OCI-LY7 (cell line): ENCODE measurements at regions not wholly inside any gene's neighbourhood (a gene's known extent, or its start where the extent isn't known, plus 50 kb on each side); places are given as distances from the start of the nearest gene placed in this dataset.

Source experiments
- EZH2phosphoT487 ChIP-seq: fragments of 200-600 bp; sonication (generic); IDR thresholded peaks from 2 replicates; pipeline ENCODE4 v1.6.1; 2018; ENCODE audit warnings: low read depth, borderline replicate concordance, mild to moderate bottlenecking, mixed run types, antibody characterized with exemption, low read length, moderate library complexity, mixed read lengths
- TF ChIP-seq, protein P1 (sequence below): fragments of 200-600 bp; sonication (generic); conservative IDR thresholded peaks from 2 replicates; pipeline ENCODE4 v1.5.1; 2014; ENCODE audit warnings: mild to moderate bottlenecking, antibody characterized with exemption, low read length, moderate library complexity, mixed read lengths

- TF ChIP-seq, protein P1, sequence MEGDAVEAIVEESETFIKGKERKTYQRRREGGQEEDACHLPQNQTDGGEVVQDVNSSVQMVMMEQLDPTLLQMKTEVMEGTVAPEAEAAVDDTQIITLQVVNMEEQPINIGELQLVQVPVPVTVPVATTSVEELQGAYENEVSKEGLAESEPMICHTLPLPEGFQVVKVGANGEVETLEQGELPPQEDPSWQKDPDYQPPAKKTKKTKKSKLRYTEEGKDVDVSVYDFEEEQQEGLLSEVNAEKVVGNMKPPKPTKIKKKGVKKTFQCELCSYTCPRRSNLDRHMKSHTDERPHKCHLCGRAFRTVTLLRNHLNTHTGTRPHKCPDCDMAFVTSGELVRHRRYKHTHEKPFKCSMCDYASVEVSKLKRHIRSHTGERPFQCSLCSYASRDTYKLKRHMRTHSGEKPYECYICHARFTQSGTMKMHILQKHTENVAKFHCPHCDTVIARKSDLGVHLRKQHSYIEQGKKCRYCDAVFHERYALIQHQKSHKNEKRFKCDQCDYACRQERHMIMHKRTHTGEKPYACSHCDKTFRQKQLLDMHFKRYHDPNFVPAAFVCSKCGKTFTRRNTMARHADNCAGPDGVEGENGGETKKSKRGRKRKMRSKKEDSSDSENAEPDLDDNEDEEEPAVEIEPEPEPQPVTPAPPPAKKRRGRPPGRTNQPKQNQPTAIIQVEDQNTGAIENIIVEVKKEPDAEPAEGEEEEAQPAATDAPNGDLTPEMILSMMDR: no peak
- TF ChIP-seq EZH2phosphoT487: no peak
Measured at GRCh38 chrX:99494668-99495067, 915.4 kb downstream of the PCDH19 start.
